H4 (cell line): ENCODE measurements at regions not wholly inside any gene's neighbourhood (a gene's known extent, or its start where the extent isn't known, plus 50 kb on each side); places are given as distances from the start of the nearest gene placed in this dataset.
A peak's percentile ranks its signal among the peaks of the same experiment; 100 is the strongest.

Experiments
- DNase-seq: peaks from one replicate; pipeline ENCODE4 v3.0.0-alpha.2; 2015; ENCODE audit warnings: low spot score

DNA sequence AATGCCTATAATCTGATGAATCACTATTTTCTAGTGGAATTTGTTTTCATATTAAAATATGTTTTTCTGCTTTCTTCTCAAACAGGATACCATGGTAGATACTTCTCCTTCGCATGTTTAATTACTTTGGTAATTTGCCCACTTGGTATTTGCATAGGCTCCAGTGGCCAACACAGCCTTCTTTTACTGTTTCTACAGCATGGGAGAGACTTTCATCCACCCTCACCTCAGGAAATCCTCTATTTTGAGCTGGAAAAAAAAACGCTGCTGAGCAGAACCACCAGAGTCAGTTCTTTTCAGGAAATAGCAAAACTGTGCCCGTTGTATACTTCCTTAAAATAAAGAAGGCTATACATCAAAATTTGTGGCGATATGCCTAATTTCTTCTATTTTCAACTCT lies 213.3 kb downstream of the MDFIC start:
- DNase-seq, result no peak

DNA sequence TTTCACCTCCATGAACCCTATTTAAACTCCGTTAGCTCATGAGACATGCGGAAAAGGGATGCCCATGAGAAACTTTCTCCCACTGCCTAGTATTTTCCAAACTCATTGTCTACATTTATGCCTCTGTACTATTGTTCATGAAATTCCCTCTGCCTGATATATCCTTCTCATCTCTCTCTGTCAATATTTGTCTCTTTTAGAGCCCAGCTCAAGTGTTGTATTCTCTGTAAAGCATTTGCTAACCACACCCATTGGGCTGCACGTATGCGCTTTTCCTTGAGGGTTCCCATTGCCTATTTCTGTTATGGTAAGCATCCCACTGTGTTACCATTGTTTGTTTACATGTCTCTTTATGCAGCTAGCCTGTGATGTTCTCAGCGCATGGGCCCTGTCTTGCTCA lies 211.4 kb downstream of the MDFIC start:
- DNase-seq, result no peak

DNA sequence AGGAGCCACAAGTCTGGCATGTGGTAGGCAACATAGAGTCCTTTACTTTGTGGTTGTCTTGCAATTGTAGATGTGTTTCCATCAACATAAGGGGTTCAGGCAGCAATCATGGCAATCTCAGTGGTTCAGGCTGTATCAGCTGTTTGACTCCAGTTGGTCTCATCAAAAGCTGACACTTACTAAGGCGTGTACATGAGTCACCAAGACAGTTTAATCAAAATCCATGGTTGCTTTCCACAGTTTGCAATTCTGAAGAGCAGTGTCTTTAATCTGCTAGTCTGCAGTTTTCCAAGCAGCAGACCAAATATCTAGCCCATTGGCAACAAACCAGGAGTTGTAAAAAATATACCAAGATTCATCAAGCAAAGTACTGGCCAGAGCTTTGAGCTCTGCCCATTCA lies 210.2 kb downstream of the MDFIC start:
- DNase-seq, result no peak

DNA sequence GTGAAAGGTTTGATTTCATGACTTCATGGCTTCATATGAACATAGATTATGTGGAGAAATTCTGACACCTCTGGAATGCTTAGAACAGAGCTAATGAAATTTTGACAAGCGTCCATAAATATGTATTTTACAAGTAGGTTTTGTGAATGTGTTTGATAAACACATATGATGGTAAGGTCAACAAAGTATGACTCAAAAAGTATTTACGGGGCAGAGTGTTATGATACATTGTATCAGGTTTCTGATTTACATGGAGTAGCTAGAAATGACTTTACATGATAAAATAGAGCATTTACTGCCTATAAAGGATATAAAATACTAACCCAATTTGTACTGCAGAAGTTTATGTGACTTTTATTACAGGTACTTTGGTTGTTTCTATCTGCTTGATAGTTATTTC lies 206.3 kb downstream of the MDFIC start:
- DNase-seq, result no peak

DNA sequence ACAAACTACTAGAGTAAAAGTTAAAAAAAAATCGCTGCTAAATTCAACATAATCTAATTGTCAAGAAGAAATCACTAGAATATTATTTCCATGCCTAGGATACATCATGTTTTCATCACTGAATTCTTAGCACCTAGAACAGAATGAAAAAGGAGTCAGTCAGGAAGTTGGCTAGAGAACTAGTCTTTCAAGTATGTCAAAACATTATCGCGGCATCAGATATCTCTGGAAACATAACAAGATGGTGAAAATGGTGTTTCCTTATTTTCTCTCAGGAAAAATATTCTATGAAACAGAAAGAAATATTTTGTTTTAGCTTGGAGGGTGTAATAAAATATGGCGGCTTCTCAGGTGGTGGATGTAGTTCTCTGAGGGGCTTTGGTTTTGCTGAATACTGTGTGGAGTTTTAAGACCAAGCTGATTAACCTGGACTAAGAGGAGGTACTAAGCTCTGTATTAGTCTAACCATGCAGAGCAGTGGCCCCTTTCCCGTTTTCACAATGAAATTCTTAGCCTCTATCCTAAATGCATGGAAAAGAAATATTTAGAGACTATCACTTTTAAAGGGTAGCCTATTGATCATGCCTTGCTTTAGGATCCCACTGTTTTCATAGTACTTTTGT lies 205.6 kb downstream of the MDFIC start:
- no peak for DNase-seq

DNA sequence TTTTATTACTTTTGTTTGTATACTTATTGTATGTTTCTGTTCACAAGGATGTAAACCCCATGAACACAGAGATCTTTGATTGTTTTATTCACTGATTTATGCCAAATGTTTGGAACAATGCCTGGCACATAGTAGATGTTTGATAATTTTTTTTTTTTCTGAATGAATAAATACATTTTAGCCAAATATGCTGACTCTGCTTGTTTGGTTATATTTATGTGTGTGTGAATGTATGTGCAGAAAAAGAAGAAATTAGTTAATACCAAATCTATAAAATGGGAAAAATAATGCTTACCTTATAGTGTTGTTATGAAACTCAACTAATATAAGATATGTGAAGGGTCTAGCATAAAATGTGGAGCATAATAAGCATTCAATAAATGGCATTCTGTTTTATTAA lies 203.9 kb downstream of the MDFIC start:
- DNase-seq, result no peak

DNA sequence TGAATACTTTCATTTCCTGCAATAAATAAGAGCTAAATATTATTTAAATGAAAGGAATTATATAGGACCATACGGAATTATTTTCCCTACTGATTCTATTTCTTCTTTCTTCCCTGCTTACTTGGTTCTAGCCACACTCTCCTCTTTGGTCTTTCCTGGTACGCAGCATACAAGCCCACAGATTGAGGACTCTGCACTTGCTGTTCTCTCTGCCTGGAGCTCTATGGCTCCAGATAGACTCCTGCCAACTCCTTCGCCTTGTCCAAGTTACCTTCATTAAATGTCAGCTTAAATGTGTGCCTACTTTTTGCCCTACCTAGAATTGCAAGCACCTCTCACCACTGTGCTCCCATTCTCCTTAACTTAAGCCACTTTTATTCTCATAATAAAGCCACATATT lies 203.4 kb downstream of the MDFIC start:
- no peak for DNase-seq

DNA sequence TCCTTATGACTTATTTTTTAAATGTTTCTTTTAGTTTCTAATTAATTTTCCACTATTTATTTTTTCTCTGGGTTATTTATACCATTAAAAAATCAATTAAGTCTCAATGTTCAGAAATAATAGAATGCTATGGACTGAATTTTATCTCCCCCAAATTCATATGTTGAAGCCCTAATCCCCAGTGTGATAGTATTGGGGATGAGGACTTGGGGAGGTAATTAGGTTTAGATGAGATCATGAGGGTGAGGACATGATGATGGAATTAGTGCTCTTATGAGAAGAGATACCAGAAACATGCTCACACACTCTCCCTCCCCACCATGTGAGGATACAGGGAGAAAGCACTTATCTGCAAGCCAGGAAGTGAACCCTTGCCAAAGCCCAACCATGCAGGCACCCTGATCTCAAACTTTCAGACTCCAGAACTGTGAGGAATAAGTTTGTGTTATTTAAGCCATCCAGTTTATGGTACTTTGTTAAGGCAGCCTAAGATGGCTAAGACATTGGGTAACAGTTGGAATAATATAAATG lies 202.6 kb downstream of the MDFIC start:
- DNase-seq, result no peak

DNA sequence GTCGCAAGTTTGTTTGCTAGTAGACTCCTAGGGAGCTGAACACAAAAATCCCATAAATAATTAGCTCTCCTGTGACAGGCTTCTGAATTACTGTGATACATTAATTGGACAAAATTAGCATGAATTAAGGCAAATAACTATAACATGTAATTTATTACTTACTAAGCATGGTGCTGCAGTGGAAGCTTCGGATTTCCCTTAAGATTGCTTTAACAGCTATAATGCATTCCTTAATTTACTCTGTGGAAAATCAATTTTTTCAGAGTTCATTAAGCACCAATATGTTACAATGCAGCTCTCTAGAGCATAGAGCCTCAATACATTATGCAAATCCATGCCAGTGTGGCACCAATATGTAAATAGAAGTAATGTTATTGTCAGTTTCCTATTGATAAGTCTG lies 201.5 kb downstream of the MDFIC start:
- no peak for DNase-seq

DNA sequence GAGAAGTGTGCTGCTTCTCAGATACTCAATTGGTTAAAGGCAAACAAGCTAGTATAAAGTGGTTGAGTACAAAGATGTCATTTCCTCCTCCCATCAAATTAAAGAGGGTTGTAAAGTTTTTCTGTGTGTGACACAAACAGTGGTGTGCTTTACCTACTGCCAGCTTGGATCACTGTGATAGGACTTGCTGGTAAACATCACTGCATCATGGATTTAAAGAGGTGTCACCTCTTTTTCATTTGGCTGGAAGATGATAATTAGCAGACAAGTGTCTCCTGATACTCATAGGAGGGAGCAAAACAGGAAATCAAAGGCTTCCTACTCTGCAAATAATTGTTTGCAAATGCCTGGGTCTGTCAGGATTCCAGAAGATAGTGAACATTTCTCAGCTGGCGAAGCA lies 200.5 kb downstream of the MDFIC start:
- DNase-seq, result no peak

DNA sequence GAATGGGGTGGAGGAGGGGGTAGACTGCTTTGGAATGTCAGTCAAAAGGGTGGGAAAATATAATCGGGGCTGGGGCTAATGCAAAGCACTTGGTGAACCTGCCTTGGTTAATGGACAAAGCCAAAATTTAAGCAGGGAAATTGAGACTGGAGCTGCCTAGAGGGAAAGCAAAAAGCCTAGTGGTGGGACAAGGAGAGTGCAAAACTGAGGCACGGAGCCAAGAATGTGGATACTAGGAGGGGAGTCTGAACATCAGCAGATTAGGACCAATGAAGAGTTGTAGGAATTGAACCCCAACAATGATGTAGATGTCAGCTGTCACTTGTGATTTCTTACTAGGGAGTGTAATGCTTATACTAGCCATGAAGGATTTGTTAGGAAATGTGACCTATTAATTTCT lies 195.9 kb downstream of the MDFIC start:
- DNase-seq, result no peak

DNA sequence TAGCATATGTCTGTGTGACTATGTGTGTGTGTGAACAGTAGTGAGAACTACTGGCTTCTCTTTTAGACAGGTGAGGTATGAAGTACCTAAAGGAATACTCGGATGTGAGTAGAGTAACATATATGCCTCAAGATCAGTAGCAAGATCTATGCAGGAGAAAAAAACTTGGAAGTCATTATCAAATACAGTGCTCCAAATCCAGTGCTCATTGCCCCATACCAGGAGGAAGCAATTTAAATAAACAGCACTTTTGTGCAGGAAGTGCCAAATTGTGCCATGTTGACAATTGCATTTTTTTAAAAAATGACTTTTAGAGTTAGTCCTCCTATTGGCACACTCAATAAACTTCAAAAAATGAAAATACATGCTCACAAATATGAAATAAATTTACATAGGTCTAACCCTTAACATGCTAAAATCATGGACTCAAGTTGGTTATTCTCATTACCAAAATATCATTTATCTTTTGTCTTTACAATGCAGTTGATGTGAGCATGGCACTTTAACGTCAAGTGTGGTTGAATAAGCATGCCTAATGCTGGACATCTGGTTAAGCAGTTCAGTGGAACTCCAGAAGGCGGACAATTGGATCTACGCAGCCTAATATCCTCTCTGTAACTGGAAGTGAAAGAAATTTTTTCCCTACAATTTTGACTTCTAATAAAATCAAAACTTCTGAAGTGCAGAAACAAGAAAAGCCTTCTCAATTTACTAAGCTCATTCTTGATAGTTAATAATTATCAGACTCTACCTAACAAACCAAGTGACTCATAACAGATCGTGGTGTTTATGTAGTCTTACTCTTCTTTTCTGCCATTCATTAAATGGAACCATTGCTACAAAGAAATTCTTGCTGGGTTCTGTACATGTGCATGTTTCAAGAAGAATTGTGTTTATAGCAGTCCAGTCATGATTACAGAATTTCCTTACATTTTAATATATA lies 195.2 kb downstream of the MDFIC start:
- no peak for DNase-seq

DNA sequence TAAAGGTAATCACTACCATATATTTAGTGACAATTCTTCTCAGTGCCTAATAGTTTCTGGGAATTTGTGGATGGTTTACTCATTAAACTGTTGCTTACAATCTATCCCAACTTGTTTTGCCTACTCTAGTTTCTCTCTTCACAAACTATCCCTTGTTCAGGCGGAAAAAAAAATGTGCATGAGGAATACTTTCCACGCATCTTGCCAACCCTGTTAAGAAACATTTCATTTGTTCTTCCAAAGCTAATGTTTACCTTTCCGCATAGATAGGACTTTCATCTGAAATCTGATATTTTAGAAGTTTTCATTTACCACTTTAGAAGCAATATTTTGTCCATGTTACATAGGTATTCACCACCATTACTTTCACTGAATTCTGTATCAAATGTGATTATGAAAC lies 191.9 kb downstream of the MDFIC start:
- no peak for DNase-seq

DNA sequence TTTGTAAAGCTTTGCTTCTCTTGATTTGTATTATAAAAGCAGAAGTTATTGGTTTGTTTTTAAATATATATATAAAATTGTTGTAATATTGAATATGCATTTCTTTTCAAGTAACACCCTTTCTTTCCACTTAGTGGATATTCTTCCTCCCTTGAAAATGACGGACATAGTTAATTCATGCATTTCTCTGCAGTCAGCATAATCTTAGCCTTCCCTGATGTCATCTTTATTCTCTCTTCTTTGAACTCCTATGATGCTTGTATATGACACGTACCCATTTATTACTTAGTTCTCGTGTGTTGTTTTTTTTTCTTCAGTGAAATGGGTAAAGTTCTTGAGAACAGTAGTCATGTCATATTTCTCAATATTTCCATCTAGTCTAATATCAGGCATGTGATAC lies 191.2 kb downstream of the MDFIC start:
- no peak for DNase-seq

DNA sequence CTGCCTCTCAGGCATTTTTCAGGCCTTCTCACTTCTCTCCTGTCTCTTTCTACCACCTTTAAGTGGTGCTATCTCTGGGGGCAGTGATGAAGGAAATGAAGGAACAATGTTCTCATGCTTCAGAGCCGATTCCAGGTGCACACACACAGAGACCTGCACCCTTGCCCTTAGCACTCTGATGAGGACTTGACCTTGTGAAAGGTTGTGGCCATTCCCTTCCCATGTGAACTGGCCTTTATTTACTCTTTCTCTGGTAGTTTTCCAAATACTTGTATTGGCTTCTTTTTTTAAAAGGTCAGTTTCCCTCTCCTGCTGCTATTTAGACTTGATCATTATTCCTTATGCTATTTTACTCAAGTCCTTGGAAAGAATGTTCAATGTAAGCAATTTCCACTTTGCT lies 188.6 kb downstream of the MDFIC start:
- no peak for DNase-seq

DNA sequence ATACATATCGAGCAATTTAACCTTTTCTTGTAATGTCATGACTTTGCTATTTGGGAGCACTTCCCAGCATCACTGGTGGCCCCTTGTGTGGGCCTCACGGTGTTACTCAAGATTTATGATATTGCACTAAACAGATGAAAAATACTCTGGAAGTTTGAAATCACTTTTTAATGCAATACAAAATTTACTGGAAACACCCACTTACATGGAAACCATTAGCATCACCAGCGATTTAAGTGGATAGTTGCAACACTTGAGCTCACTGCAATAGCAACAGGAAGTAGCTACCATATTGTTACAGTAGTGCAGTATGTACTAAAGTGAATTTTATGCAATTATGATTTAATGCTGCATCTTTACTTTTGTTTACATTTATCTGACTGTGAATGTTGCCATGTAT lies 184.4 kb downstream of the MDFIC start:
- no peak for DNase-seq

DNA sequence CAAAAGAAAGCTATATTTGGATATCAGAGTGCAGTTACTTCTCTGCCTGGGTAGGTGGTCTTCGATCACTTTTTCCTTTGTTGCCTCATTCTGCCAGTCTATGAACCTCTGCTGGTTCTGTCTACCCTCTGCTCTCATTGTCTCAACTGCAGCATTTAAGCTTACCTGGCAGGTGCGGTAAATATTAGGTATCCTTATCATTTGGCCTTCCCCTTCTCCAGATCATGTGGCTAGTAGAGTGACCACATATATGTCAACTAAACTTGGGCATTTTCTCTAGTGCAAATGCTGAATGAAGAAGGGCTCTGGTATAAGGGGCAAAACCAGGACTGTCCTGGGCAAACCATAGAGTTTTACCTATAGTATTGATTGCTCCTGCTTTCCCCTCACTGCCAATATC lies 180.8 kb downstream of the MDFIC start:
- DNase-seq, result no peak

DNA sequence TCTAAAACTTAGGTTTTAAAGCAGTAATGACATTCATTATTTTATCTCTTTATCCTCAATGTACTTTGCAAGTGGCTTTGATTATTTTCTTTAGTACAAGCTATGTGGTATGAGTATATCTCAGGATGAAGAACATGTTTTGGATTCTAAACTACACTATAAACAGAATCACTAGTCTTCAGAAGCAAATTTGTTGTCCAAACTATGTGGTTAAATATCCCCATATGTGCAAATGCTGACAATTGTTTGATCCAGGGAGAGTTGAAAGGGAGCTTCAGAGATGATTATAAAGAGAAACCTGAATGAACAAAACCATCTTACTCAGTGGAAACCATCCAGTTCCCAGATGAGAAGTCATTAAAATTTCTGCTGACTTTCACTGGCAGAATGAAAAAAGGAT lies 179.3 kb downstream of the MDFIC start:
- no peak for DNase-seq

DNA sequence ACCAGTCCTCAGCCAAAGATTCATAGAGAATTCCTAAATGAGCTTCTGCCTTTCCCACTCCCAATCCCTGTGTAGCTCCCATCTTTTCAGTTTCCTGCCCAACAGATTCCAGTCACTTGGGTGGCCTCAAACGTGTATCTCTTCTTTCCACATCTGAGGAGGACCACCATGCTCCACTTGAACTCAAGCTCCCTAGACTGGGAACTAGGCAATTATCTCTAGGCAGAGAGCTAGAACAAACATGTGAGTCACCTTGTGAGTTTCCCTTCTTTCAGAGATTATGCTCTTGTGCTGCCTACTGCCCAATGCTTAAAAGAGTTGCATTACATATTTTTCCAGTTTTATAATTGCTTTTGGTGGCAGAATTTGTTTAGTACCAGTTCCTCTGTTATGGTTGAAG lies 178.0 kb downstream of the MDFIC start:
- peak; percentile 62 for DNase-seq

DNA sequence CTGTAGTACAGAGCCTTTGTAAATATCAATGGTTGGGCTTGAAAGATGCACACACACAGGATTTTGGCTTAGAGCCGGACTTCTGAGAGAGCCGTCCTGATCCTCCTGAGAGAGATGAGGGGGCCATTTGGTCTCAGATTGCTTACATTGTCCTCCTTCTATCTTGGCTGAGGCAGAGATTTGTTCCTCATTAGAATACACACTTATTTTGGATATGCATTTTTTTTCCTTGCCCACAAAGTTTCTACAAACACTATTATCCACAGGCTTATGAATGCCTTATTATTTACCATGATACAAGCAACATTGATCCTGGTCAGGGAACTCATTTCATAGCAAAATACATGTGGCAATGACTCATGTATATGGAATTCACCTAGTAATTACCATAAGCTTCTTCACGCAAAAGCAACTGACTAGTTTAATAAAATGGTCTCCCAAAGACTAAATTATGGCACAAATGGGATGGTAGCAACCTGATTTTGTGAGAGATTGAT lies 175.3 kb downstream of the MDFIC start:
- DNase-seq, result peak; percentile 75

DNA sequence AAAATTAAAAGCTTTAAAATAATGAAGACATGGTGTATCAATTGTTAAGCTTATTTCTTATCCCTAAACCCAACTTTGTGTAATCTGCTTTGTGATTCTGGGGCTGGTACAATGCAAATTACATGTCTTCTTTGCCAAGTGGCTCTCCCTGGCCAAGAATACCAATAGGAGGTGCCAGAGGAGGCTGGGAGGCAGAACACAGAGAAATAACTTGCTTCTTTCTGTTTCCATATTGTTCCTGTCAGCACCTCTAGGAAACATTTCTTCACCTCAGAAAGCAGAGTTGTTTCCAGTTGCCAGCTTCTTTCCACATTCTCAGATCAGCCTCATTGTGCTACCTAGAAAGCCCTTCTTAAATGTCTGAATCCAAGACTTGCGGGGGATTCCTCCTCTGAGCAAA lies 174.4 kb downstream of the MDFIC start:
- DNase-seq, result peak; percentile 9

DNA sequence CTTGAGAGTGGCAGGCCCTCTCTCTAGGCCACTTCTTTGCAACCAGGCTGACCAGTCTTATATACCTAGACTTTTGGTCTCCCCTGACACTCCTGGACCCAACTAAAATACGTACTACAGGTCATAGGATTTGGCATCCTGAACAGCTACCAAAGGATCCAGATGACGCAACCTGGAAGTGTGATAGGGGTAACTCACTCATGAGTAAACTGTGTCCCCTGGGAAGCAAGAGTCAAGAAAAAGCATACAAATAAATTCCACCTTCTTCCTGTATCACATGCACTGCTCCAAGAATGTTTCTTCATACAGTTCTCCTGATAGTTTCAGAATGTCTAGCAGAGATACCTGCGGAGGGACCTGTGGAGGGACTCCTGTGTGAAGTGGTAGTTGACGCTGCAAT lies 172.3 kb downstream of the MDFIC start:
- DNase-seq, result no peak

DNA sequence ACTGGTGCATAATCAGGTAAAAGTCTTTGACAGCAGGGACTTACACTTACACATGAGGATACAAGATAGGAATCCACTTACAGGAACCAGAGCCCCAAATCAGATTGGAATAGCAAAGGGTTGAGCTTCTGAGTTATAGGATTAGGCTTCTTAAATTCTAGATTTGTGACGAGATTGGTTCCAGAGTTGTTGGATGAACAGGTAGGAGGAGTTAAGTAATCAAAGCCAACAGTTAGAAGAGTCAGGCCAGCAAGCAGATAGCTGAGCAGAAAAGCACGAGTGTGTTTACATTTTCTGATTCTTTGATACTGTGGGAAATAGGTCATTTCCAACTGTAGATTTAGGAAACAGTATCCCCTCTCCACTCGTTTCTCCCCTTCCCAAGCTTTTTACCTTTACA lies 167.0 kb downstream of the MDFIC start:
- DNase-seq, result no peak
